Liver (tissue), 3 donors: ENCODE measurements at regions not wholly inside any gene's neighbourhood (a gene's known extent, or its start where the extent isn't known, plus 50 kb on each side); places are given as distances from the start of the nearest gene placed in this dataset.

ENCODE experiments used
- HNF4A ChIP-seq, 2 donors: conservative IDR thresholded peaks; 2 replicates each; pipeline ENCODE4 v1.6.1; 2016; ENCODE audit warnings: antibody characterized with exemption in 2 of 2, mild to moderate bottlenecking in 2 of 2
- JUND ChIP-seq, 2 donors: IDR thresholded peaks; 2 replicates each; pipeline ENCODE4 v1.6.1; 2016; ENCODE audit warnings: antibody characterized with exemption in 2 of 2
- RAD21 ChIP-seq, 2 donors: IDR thresholded peaks; 2 replicates each; pipeline ENCODE4 v1.6.1; 2016; ENCODE audit warnings: antibody characterized with exemption in 2 of 2, mild to moderate bottlenecking in 2 of 2
- TAF1 ChIP-seq: conservative IDR thresholded peaks from 2 replicates; pipeline ENCODE4 v1.6.1; 2016; ENCODE audit warnings: antibody characterized with exemption, mild to moderate bottlenecking
- TF ChIP-seq, protein P1 (sequence below): fragments of 150-350 bp; IDR thresholded peaks from 2 replicates; pipeline ENCODE4 v1.5.1; 2017; ENCODE audit warnings: improper control_type of control experiment, low read depth, low read length; ENCODE audit not compliant: missing input control
- TF ChIP-seq, protein P2 (sequence below): IDR thresholded peaks from 2 replicates; pipeline ENCODE4 v1.6.1; 2016; ENCODE audit warnings: antibody characterized with exemption, mild to moderate bottlenecking
- TF ChIP-seq, protein P3 (sequence below): IDR thresholded peaks from 2 replicates; pipeline ENCODE4 v1.6.1; 2016; ENCODE audit warnings: antibody characterized with exemption
- donor health status: healthy.
- donor health status: healthy.

DNA sequence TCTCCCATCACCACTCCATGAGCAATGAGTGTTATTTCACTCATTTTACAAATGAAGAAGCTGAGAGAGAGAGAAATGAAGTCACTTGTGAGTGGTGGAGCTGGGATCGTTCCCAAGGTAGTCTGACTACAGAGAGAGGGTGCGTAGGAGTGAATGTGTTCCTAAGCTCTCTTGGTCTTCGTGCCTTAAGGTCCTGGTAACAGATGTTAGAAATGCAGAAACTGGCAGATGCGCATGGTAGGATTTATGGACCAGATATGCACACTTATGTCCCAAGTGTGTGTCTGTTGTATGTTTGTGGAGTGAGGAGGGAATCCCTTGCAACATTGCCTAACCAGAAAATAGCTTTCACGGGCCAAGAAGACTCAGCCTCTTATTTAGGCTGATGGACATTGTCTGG lies 93.2 kb upstream of the ZNF469 start:
- TF ChIP-seq, protein P1, sequence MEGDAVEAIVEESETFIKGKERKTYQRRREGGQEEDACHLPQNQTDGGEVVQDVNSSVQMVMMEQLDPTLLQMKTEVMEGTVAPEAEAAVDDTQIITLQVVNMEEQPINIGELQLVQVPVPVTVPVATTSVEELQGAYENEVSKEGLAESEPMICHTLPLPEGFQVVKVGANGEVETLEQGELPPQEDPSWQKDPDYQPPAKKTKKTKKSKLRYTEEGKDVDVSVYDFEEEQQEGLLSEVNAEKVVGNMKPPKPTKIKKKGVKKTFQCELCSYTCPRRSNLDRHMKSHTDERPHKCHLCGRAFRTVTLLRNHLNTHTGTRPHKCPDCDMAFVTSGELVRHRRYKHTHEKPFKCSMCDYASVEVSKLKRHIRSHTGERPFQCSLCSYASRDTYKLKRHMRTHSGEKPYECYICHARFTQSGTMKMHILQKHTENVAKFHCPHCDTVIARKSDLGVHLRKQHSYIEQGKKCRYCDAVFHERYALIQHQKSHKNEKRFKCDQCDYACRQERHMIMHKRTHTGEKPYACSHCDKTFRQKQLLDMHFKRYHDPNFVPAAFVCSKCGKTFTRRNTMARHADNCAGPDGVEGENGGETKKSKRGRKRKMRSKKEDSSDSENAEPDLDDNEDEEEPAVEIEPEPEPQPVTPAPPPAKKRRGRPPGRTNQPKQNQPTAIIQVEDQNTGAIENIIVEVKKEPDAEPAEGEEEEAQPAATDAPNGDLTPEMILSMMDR = no peak
- TF ChIP-seq, protein P2, sequence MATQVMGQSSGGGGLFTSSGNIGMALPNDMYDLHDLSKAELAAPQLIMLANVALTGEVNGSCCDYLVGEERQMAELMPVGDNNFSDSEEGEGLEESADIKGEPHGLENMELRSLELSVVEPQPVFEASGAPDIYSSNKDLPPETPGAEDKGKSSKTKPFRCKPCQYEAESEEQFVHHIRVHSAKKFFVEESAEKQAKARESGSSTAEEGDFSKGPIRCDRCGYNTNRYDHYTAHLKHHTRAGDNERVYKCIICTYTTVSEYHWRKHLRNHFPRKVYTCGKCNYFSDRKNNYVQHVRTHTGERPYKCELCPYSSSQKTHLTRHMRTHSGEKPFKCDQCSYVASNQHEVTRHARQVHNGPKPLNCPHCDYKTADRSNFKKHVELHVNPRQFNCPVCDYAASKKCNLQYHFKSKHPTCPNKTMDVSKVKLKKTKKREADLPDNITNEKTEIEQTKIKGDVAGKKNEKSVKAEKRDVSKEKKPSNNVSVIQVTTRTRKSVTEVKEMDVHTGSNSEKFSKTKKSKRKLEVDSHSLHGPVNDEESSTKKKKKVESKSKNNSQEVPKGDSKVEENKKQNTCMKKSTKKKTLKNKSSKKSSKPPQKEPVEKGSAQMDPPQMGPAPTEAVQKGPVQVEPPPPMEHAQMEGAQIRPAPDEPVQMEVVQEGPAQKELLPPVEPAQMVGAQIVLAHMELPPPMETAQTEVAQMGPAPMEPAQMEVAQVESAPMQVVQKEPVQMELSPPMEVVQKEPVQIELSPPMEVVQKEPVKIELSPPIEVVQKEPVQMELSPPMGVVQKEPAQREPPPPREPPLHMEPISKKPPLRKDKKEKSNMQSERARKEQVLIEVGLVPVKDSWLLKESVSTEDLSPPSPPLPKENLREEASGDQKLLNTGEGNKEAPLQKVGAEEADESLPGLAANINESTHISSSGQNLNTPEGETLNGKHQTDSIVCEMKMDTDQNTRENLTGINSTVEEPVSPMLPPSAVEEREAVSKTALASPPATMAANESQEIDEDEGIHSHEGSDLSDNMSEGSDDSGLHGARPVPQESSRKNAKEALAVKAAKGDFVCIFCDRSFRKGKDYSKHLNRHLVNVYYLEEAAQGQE = no peak
- TF ChIP-seq HNF4A (conservative IDR thresholded peaks at IDR 0.05) = no peak
- no peak for TF ChIP-seq RAD21 (IDR thresholded peaks at IDR 0.05)
- no peak for TF ChIP-seq JUND (IDR thresholded peaks at IDR 0.05)
- TF ChIP-seq, protein P3, sequence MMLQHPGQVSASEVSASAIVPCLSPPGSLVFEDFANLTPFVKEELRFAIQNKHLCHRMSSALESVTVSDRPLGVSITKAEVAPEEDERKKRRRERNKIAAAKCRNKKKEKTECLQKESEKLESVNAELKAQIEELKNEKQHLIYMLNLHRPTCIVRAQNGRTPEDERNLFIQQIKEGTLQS = no peak
- TF ChIP-seq TAF1 = no peak
